Stimulated activated CD8-positive, alpha-beta memory T cell treated with anti-CD3 and anti-CD28 coated beads, Interleukin-7, amount 100 ng/mL, for 4 hours (primary cell): ENCODE measurements at regions not wholly inside any gene's neighbourhood (a gene's known extent, or its start where the extent isn't known, plus 50 kb on each side); places are given as distances from the start of the nearest gene placed in this dataset.
"Not testable (repeated sequence)": the region's sequence is repeated elsewhere in the genome, so short reads cannot be mapped to it uniquely, and the experiment has no call there.

ENCODE experiments used
- DNase-seq, 2 donors: peaks; one replicate each; pipeline ENCODE4 v3.0.0-alpha.2; 2020; ENCODE audit warnings: low read depth in 2 of 2

- DNase-seq = not testable (repeated sequence)
Measured at GRCh38 chr1:228796945-228797344, 61.7 kb downstream of the RHOU start.

GRCh38 chr1:228798035-228798434 lies 62.8 kb downstream of the RHOU start:
- DNase-seq = no peak

- no peak for DNase-seq
Measured at GRCh38 chr1:228798548-228798947, 63.3 kb downstream of the RHOU start.

GRCh38 chr1:228799924-228800323 lies 64.6 kb downstream of the RHOU start:
- DNase-seq = no peak

GRCh38 chr1:228801068-228801467 lies 65.8 kb downstream of the RHOU start:
- no peak for DNase-seq

GRCh38 chr1:228802386-228803220 lies 67.3 kb downstream of the RHOU start:
- DNase-seq = no peak

- DNase-seq = no peak
Measured at GRCh38 chr1:228803421-228803820, 68.1 kb downstream of the RHOU start.

- no peak for DNase-seq
Measured at GRCh38 chr1:228804173-228804572, 68.9 kb downstream of the RHOU start.

- DNase-seq = no peak
Measured at GRCh38 chr1:228804640-228805413, 69.5 kb downstream of the RHOU start.

GRCh38 chr1:228807904-228808605 lies 72.8 kb downstream of the RHOU start:
- DNase-seq = no peak

- no peak for DNase-seq
Measured at GRCh38 chr1:228809621-228810394, 74.5 kb downstream of the RHOU start.

- no peak for DNase-seq
Measured at GRCh38 chr1:228810395-228810758, 75.1 kb downstream of the RHOU start.

GRCh38 chr1:228810878-228811711 lies 75.8 kb downstream of the RHOU start:
- DNase-seq = no peak

GRCh38 chr1:228811712-228812305 lies 76.5 kb downstream of the RHOU start:
- DNase-seq = no peak

- DNase-seq = no peak
Measured at GRCh38 chr1:228812961-228813360, 77.7 kb downstream of the RHOU start.

- no peak for DNase-seq
Measured at GRCh38 chr1:228814176-228814575, 78.9 kb downstream of the RHOU start.

GRCh38 chr1:228818296-228818695 lies 83.0 kb downstream of the RHOU start:
- no peak for DNase-seq

- no peak for DNase-seq
Measured at GRCh38 chr1:228818928-228819630, 83.8 kb downstream of the RHOU start.

- no peak for DNase-seq
Measured at GRCh38 chr1:228821252-228821651, 86.0 kb downstream of the RHOU start.

GRCh38 chr1:228823200-228823599 lies 87.9 kb downstream of the RHOU start:
- no peak for DNase-seq
